SJSA1 (cell line): ENCODE measurements at regions not wholly inside any gene's neighbourhood (a gene's known extent, or its start where the extent isn't known, plus 50 kb on each side); places are given as distances from the start of the nearest gene placed in this dataset.
A peak's percentile ranks its signal among the peaks of the same experiment; 100 is the strongest.

ENCODE experiments used
- DNase-seq, 2 experiments: peaks; one replicate each; pipeline ENCODE4 v3.0.0-alpha.2; 2015 to 2020; ENCODE audit warnings: low spot score in 2 of 2, low read depth in 1 of 2
- H3K27ac ChIP-seq: fragments of 250-450 bp; sonication (Bioruptor Pico); 2 replicates; pipeline ENCODE4 v1.5.1; 2020; ENCODE audit warnings: mild to moderate bottlenecking, moderate library complexity
- H3K27me3 ChIP-seq: fragments of 250-450 bp; sonication (Bioruptor Pico); replicated peaks from 2 replicates; pipeline ENCODE4 v1.5.1; 2020; ENCODE audit warnings: mild to moderate bottlenecking, moderate library complexity
- H3K36me3 ChIP-seq: fragments of 250-450 bp; sonication (Bioruptor Pico); 2 replicates; pipeline ENCODE4 v1.5.1; 2020; ENCODE audit warnings: mild to moderate bottlenecking
- H3K4me1 ChIP-seq: fragments of 250-450 bp; sonication (Bioruptor Pico); replicated peaks from 2 replicates; pipeline ENCODE4 v1.6.1; 2021; ENCODE audit warnings: mild to moderate bottlenecking
- H3K4me3 ChIP-seq: fragments of 250-450 bp; sonication (Bioruptor Pico); 2 replicates; pipeline ENCODE4 v1.5.1; 2020; ENCODE audit warnings: mild to moderate bottlenecking
- H3K9me3 ChIP-seq: fragments of 250-450 bp; sonication (Bioruptor Pico); replicated peaks from 2 replicates; pipeline ENCODE4 v1.5.1; 2020; ENCODE audit warnings: mild to moderate bottlenecking

DNA sequence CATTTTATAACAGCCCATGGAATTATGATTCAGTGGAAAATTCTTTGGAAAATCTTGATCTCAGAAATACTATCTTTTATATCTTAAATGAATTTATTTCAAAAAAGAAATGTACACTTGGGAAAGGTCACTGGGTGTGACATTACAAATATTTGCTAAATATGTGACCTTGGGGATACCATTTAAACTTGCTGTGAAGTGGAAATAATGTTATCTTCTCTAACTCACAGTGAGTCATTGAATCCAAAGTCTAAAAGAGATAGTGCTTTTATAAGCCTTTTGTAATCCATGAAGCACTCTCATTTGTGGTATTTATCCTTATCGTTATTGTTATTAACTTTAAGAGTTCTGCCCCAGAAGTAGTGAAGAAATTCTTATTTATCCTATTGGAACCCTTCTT, 289.8 kb upstream of the SEMA6D start:
- peaks cover 19% of the 10 kb centered on the region for H3K4me1 ChIP-seq
- no peak overlapping the region for H3K27ac ChIP-seq
- DNase-seq: no peak
- H3K36me3 ChIP-seq: no peaks in the 10 kb centered on the region
- no peaks in the 10 kb centered on the region for H3K27me3 ChIP-seq
- H3K9me3 ChIP-seq: no peaks in the 10 kb centered on the region
- no peak overlapping the region for H3K4me3 ChIP-seq

DNA sequence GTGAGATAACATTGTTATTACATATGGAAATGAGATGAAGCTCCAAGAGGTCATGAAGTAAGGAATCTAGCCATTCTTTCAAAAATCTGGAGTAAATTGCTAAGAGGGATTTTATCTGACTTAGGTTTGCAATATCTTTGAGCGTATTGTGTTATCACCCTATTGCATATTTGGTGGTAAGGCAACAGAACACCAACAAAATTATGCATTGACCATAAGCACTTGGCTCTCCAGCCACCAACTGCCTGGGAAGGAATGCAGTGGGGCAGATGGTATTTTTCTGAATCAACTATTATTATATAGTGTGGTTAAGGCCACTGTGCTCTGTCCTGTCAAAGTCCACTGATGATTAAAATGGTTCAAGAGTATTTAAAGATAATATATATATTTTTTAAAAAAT, 287.9 kb upstream of the SEMA6D start:
- no peak for DNase-seq

DNA sequence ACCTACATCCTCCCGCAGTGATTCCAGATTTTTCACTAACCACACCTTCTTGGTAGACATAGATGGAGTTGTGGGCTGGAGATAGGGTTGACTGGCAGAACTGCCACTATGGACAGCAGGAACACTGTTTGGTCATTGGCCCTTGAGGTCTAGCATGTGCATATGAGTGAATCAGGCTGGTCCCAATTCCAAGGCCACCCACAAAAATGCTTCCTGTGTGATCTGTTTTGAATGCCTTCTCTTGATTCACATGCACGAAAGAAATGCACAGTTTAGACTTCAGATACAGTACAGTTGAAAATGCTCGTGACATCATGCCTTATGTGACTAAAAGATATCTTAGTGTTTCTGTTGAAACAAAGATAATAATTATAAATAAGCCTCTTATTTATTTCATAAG, 285.8 kb upstream of the SEMA6D start:
- H3K36me3 ChIP-seq: no peaks in the 10 kb centered on the region
- peak overlapping the region; percentile 85 for H3K27ac ChIP-seq
- peaks cover 42% of the 10 kb centered on the region for H3K4me1 ChIP-seq
- no peaks in the 10 kb centered on the region for H3K9me3 ChIP-seq
- no peak overlapping the region for H3K4me3 ChIP-seq
- no peaks in the 10 kb centered on the region for H3K27me3 ChIP-seq
- DNase-seq: peak; percentile 75 to 84

More for the DNA sequence above, 287.9 kb upstream of the SEMA6D start:
- Histone ChIP-seq H3K4me1 (peaks cover 26% of the 10 kb centered on the region), H3K4me3 (no peak overlapping the region), H3K9me3 (no peaks in the 10 kb centered on the region), H3K27ac (no peak overlapping the region), H3K36me3 (no peaks in the 10 kb centered on the region), H3K27me3 (no peaks in the 10 kb centered on the region)

DNA sequence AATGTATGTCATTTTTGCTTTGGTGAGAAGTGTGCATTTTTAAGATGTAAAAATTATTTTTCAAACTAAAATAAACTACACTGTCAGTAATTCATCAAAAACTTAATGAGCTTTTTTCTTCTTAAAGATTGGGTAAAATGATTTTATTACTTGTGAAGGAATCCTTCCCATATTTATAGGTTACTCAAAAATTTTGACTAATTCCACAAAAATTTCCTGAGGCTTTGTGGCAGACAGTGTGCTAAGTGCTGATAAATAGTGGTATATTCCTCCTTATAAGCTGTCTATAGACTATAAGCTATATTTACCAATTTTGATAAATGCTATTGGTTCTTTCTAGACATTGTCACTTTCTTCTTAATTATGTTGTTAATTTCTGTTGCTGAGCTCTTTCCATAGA, 284.5 kb upstream of the SEMA6D start:
- Histone ChIP-seq H3K9me3 (no peaks in the 10 kb centered on the region), H3K4me3 (no peak overlapping the region), H3K27ac (peak overlapping the region; percentile 85), H3K36me3 (no peaks in the 10 kb centered on the region), H3K27me3 (no peaks in the 10 kb centered on the region), H3K4me1 (peaks cover 42% of the 10 kb centered on the region)
- DNase-seq: no peak

DNA sequence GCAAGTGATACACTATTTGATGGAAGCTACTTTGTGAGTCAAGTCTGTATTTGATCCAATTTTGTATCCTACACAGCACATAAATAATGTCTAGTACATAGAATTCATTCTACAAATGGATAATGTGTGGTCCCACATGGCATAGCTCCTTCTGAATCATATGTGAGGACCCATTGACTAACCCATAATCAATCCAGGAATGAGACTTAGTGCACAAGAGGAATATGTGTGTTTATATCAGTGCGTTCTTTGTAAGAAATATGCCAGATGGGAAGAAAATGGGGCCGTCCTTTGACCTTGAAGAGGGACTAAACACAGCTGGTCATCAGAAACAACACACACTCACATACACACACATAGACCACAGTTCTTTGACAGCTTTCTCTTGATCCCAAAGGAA, 282.7 kb upstream of the SEMA6D start:
- Histone ChIP-seq H3K4me3 (no peak overlapping the region), H3K4me1 (peaks cover 51% of the 10 kb centered on the region), H3K27me3 (no peaks in the 10 kb centered on the region), H3K27ac (peak overlapping the region; percentile 16), H3K9me3 (no peaks in the 10 kb centered on the region), H3K36me3 (no peaks in the 10 kb centered on the region)
- no peak for DNase-seq

DNA sequence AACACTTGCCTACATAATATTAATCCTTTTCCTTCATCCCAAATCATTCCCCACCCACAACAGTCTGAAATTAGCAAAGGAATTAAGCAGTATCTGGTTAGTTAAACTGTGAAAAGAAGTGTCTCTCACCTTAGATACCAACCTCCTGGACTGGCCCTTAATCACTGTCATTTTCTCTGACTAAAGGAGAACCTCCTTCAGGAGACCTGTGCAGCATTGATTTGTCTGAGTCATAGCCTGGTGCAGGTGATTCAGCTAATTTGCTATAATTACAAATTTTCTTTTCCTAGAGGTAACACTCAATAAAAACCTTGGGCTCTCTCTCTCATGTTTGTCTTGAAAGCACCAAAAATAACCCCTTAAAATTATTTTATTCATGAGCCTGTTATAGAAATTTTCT, 279.8 kb upstream of the SEMA6D start:
- no peak overlapping the region for H3K4me3 ChIP-seq
- no peaks in the 10 kb centered on the region for H3K9me3 ChIP-seq
- H3K36me3 ChIP-seq: no peaks in the 10 kb centered on the region
- H3K27ac ChIP-seq: no peak overlapping the region
- no peaks in the 10 kb centered on the region for H3K27me3 ChIP-seq
- DNase-seq: no peak
- H3K4me1 ChIP-seq: peaks cover 38% of the 10 kb centered on the region

DNA sequence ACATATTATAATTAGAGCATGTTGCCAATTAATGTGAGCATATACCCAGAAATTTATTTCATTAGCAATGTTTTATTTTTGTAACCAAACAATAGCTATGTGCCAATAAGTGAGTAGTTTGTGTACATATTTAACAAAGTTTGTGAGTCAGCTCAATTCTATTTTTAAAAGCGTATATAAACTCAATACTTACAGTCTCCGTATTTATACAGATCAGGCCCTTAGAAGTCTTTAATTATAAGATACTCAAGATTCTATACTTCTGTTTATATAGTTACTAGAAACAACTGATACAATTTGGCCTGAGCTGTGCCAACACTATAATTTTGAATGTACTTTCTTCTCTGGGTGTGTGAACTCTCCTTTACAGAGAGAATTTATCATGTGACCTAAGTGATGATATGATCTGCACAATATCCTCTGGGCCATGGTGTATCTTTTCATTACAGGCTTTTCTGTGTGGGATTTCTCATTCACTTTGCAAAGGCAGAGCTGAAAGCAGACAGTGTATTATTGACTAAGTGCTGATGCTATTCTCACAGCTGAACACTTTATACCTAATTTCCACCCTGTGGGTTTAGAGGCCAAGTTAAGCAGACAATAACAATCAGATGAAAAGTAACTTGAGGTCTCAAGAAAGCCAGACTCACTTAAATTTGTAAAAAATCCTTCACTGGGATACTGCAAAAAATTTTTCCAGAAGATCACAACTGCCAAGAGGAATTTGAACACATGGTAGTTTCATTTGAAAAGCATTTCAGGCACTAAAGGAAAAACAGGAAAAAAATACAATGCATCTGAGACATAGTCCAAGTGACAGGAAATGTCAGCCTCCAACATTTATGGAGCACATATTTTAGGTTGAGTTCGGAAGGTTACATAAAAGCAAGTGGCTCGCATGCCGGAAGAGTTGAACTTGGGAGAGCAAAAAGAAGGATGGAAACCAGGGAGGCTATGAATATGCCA, 277.9 kb upstream of the SEMA6D start:
- no peak overlapping the region; the same call in 1 of the 2 replicates for H3K27ac ChIP-seq
- no peaks in the 10 kb centered on the region for H3K27me3 ChIP-seq
- no peak overlapping the region for H3K4me3 ChIP-seq
- peak in 1 of 2 experiments; percentile 10 for DNase-seq
- no peaks in the 10 kb centered on the region for H3K36me3 ChIP-seq
- 0 out of 2 replicates have a peak, but pooled peaks cover 3% of the 10 kb centered on the region for H3K9me3 ChIP-seq
- H3K4me1 ChIP-seq: peaks cover 30% of the 10 kb centered on the region

DNA sequence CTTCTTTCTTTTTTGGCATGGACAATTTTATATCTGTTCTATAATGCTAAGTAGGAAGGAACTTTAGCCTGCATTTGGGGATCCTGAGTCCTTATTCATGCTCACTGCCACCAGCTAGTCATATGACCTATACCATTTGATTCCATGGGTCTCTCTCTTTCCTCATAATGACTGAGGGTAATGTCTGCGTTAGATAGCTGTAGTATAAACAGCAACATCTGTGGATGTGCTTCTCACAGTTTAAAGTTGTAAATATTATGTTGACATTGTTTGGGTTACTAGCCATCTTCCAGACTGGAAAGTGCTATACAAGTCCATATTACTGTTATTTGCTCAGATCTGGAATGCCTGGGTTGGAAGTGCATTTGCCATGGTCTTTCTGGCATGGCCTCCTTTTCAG, 274.9 kb upstream of the SEMA6D start:
- no peaks in the 10 kb centered on the region for H3K36me3 ChIP-seq
- H3K4me3 ChIP-seq: no peak overlapping the region
- DNase-seq: no peak
- H3K4me1 ChIP-seq: peaks cover 15% of the 10 kb centered on the region
- H3K27me3 ChIP-seq: no peaks in the 10 kb centered on the region
- no peak overlapping the region for H3K27ac ChIP-seq
- H3K9me3 ChIP-seq: 0 out of 2 replicates have a peak, but pooled peaks cover 3% of the 10 kb centered on the region

DNA sequence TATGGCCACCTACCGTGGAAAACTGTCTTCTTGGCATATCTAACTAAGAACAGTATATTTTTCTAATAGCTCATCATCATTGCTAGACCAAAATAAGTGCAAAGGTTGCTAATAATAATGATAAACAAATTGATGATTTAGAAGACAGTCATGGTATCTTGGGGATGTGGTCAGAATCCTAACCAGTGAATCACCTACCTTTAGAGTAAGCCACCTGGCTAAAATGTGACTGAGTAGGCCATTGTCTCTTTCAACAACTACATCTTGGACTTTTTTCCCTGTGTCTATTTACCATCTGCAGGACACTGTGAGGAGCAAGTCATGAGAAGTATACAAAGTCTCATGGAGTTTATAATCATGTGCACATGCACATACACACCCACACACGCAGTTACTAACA, 273.5 kb upstream of the SEMA6D start:
- H3K4me3 ChIP-seq: no peak overlapping the region
- peaks cover 14% of the 10 kb centered on the region for H3K4me1 ChIP-seq
- no peaks in the 10 kb centered on the region for H3K27me3 ChIP-seq
- H3K36me3 ChIP-seq: no peaks in the 10 kb centered on the region
- no peak for DNase-seq
- H3K9me3 ChIP-seq: 0 out of 2 replicates have a peak, but pooled peaks cover 3% of the 10 kb centered on the region
- no peak overlapping the region for H3K27ac ChIP-seq

DNA sequence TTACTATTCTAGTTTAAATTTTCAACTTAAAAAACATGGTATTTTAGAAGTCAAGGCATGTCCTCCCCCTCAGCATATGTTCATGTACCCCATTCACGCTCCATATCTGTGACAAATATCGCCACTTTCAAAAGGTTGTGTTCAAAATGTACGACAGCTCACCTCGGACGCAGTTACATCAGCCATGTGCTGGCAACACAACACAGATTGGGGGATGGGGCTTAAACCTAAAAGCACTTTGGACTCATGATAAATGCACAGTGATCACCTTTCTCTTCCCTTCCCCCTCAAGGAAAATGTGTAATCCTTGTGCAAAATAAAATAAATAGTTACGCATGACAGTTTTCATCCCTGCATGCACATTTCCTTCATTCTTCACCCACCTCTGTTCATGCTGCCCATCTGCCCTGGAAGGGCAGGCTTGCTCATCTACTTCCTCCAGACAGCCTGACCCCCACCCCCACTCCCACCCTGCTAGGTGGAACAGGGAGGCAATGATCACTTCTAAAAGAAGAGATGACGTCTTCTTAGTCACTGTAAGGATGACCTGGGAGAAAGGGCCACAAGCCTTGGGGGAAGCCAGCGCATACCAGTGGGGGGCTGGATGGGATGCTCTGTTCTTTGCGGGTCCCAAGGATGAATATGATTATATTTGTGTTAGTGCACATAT, 271.4 kb upstream of the SEMA6D start:
- Histone ChIP-seq H3K27ac (no peak overlapping the region), H3K36me3 (no peaks in the 10 kb centered on the region), H3K4me1 (no peaks in the 10 kb centered on the region), H3K27me3 (no peaks in the 10 kb centered on the region), H3K9me3 (0 out of 2 replicates have a peak, but pooled peaks cover 3% of the 10 kb centered on the region), H3K4me3 (no peak overlapping the region)
- DNase-seq: no peak

DNA sequence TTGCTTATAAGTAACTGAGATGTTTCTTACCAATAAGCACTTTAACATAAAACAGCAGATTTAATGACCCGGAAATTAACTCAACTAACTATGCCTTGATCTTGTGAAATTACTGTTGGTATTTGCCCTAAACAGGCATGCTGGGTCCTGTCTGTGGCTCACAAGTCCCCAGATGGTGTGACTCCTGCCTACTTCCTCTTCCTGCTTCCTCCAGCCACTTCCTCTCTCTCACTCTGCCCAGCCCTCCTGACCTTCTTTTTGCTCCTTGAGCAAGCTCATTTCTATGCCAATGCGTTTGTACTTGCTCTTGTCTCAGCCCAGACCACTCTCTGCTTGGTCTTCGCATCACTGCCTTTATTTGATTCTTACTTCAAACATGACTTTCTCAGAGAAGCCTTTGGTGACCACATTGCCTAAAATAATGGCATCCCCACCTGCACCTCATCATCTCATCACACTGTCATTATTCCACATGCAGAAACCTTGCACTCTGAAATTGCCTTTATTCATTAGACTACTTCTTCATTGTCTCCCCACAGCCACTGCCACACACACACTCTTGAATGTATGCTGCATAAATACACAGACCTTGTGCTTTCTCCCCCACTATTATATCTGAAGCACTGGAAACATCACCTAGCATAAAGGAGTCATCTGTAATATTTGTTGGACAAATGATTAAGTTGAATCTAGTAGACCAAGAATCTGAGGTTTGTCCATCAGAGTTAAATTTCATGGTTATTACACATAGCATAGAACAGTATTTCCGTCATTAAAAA, 256.3 kb upstream of the SEMA6D start:
- no peak for DNase-seq
- no peaks in the 10 kb centered on the region for H3K36me3 ChIP-seq
- peaks cover 1% of the 10 kb centered on the region for H3K4me1 ChIP-seq
- H3K4me3 ChIP-seq: no peak overlapping the region
- H3K9me3 ChIP-seq: no peaks in the 10 kb centered on the region; the same call in 1 of the 2 replicates
- H3K27ac ChIP-seq: no peak overlapping the region
- no peaks in the 10 kb centered on the region for H3K27me3 ChIP-seq

DNA sequence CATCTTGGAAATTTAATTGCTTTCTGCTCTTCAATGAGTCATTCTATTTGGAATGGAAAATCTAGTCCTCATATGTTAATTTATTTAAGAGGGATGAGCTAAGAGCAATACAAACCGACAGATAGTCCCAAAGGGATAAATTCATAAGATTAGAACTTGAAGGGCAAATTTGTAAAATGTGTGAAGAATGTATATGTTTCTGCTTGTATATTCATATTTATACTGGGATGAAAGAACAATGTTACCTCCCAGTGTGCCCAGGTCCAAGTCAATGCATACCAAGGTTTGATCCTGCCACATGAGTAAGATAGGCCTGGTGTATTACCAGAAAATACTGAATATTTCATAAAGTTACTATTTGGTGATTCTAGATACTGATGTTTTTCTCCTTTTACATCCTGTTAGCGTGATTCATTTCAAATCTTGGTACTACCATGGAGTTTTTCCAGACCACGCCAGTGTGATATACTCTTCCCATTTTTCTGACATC, 255.6 kb upstream of the SEMA6D start:
- Histone ChIP-seq H3K9me3 (no peaks in the 10 kb centered on the region; the same call in 1 of the 2 replicates), H3K4me1 (peaks cover 6% of the 10 kb centered on the region), H3K27ac (no peak overlapping the region), H3K36me3 (no peaks in the 10 kb centered on the region), H3K27me3 (no peaks in the 10 kb centered on the region), H3K4me3 (no peak overlapping the region)
- no peak for DNase-seq

DNA sequence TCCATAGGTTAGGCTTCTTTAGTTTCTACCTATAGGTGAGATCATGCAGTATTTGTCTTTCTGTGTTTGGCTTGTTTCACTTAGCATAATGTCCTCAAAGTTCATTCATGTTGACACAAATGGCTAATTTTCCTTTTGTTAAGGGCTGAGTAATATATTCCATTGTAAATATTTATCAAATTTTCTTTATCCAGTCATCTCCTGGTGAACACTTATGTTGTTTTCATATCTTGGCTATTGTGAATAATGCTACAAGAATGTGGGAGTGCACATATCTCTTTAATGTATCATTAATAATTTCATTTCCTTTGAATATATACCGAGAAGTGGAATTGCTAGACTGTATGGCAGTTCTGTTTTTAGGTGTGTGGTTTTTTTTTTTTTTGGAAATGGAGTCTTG, 250.9 kb upstream of the SEMA6D start:
- peak overlapping the region; percentile 79 for H3K27ac ChIP-seq
- peak in 1 of 2 experiments; percentile 54 for DNase-seq
- no peaks in the 10 kb centered on the region for H3K36me3 ChIP-seq
- peaks cover 12% of the 10 kb centered on the region for H3K4me1 ChIP-seq
- no peak overlapping the region for H3K4me3 ChIP-seq
- H3K27me3 ChIP-seq: no peaks in the 10 kb centered on the region
- peaks cover 7% of the 10 kb centered on the region; the same call in 1 of the 2 replicates for H3K9me3 ChIP-seq
